WERI-Rb-1 (cell line): ENCODE measurements at regions not wholly inside any gene's neighbourhood (a gene's known extent, or its start where the extent isn't known, plus 50 kb on each side); places are given as distances from the start of the nearest gene placed in this dataset.
A peak's percentile ranks its signal among the peaks of the same experiment; 100 is the strongest.

Source experiments
- DNase-seq: peaks from one replicate; pipeline ENCODE4 v3.0.0-alpha.2; 2020
- H3K27ac ChIP-seq: fragments of 250-450 bp; sonication (Bioruptor Pico); 2 replicates; pipeline ENCODE4 v1.5.1; 2020; ENCODE audit warnings: mild to moderate bottlenecking, moderate library complexity
- H3K27me3 ChIP-seq: fragments of 250-450 bp; sonication (Bioruptor Pico); 2 replicates; pipeline ENCODE4 v1.5.1; 2021; ENCODE audit warnings: mild to moderate bottlenecking, low read depth, moderate library complexity; ENCODE audit not compliant: insufficient read depth, severe bottlenecking
- H3K36me3 ChIP-seq: fragments of 250-450 bp; sonication (Bioruptor Pico); 2 replicates; pipeline ENCODE4 v1.5.1; 2020; ENCODE audit warnings: mild to moderate bottlenecking, moderate library complexity
- H3K4me3 ChIP-seq: 2 replicates; pipeline ENCODE4 v1.5.1; 2011; ENCODE audit warnings: low read depth, mild to moderate bottlenecking, control low read depth, low read length
- H3K9me3 ChIP-seq: fragments of 250-450 bp; sonication (Bioruptor Pico); 2 replicates; pipeline ENCODE4 v1.5.1; 2021; ENCODE audit warnings: mild to moderate bottlenecking, moderate library complexity; ENCODE audit not compliant: severe bottlenecking
- CTCF ChIP-seq: IDR thresholded peaks from 2 replicates; pipeline ENCODE4 v1.5.1; 2011; ENCODE audit warnings: low read depth, mild to moderate bottlenecking, control low read depth, inconsistent platforms, low read length

DNA sequence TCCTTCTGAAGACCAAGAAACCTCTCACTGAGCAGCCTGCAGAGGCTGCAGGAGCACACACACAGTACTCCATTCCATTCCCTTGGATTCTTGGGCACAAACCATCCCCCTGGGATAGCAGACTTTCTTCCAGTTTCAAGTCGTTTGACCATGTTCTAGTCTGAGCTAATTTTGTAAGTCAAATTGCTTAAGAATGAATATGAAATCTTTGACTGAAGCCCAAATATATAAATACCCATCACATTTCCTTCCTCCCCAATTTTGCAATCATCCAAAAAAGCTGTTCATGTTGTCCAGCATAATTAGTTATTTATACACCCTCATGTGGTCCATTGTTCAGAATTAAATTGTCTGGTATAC is 231.2 kb upstream of the TPRG1 start:
- H3K27me3 ChIP-seq = no peaks in the 10 kb centered on the region
- DNase-seq = no peak
- no peak overlapping the region for H3K4me3 ChIP-seq
- TF ChIP-seq CTCF = no peak
- no peak overlapping the region for H3K27ac ChIP-seq
- no peaks in the 10 kb centered on the region for H3K36me3 ChIP-seq
- H3K9me3 ChIP-seq = no peaks in the 10 kb centered on the region

DNA sequence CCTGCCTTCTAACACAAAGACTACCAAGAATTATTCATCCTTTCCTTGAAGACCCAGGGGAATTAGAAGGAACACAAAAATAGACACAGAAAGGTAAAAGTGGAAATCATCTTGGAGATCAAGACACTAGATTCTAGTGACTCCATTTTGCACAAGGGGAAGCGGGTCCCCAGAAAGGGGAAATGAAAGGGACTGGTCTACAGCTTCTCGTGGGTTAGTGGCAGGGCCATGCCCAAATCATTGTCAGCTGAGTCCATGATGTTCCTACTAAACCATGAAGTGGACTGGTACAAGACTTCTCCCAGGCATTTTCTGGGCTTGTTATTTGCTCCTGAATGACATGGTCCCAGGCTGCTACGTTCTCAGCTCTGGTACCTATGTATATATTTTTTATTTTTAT is 230.7 kb upstream of the TPRG1 start:
- H3K27ac ChIP-seq = no peak overlapping the region
- H3K36me3 ChIP-seq = no peaks in the 10 kb centered on the region
- no peak for TF ChIP-seq CTCF
- H3K4me3 ChIP-seq = no peak overlapping the region
- no peaks in the 10 kb centered on the region for H3K27me3 ChIP-seq
- H3K9me3 ChIP-seq = no peaks in the 10 kb centered on the region
- DNase-seq = no peak

DNA sequence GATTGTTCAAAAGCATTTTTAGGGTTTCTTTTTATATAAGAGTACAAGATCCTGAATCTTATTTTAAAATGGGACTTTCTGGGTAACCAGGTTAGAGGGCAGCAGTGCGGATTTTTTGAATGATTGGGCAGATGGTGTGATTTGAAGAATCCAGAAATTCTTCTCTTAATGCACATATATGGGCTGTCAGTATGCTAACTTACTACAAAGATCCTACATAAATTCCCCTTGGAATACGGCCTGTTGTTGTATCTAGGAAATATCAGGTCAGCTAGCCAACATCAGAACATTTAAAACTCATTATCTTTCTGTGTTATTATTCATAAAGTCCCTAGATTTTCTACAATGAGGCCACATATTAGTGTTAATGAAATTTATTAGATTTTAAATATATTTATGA is 229.6 kb upstream of the TPRG1 start:
- no peak overlapping the region for H3K27ac ChIP-seq
- no peak overlapping the region for H3K4me3 ChIP-seq
- no peak for DNase-seq
- H3K36me3 ChIP-seq = no peaks in the 10 kb centered on the region
- H3K9me3 ChIP-seq = no peaks in the 10 kb centered on the region
- no peak for TF ChIP-seq CTCF
- no peaks in the 10 kb centered on the region for H3K27me3 ChIP-seq

GRCh38 chr3:188943591-188943990 is 228.2 kb upstream of the TPRG1 start:
- no peak for DNase-seq
- no peaks in the 10 kb centered on the region for H3K27me3 ChIP-seq
- no peak overlapping the region for H3K4me3 ChIP-seq
- no peaks in the 10 kb centered on the region for H3K36me3 ChIP-seq
- no peaks in the 10 kb centered on the region for H3K9me3 ChIP-seq
- no peak for TF ChIP-seq CTCF
- no peak overlapping the region for H3K27ac ChIP-seq

GRCh38 chr3:188944108-188944507 is 227.7 kb upstream of the TPRG1 start:
- Histone ChIP-seq H3K4me3 (no peak overlapping the region), H3K36me3 (no peaks in the 10 kb centered on the region), H3K9me3 (no peaks in the 10 kb centered on the region), H3K27me3 (peaks cover 2% of the 10 kb centered on the region), H3K27ac (no peak overlapping the region)
- no peak for TF ChIP-seq CTCF
- DNase-seq = no peak

GRCh38 chr3:188946351-188947240 is 225.2 kb upstream of the TPRG1 start:
- DNase-seq = no peak
- Histone ChIP-seq H3K9me3 (no peaks in the 10 kb centered on the region), H3K4me3 (peak overlapping the region; percentile 43), H3K27ac (no peak overlapping the region), H3K36me3 (no peaks in the 10 kb centered on the region), H3K27me3 (peaks cover 4% of the 10 kb centered on the region)
- no peak for TF ChIP-seq CTCF
